Heart left ventricle (tissue), 13 donors: ENCODE measurements at regions not wholly inside any gene's neighbourhood (a gene's known extent, or its start where the extent isn't known, plus 50 kb on each side); places are given as distances from the start of the nearest gene placed in this dataset.

ENCODE experiments used
- POLR2A ChIP-seq, 2 donors: fragments of 450-650 bp; IDR thresholded peaks; one replicate each; pipeline ENCODE4 v1.6.1; 2017; ENCODE audit warnings: antibody characterized with exemption in 2 of 2, mild to moderate bottlenecking in 2 of 2, moderate library complexity in 2 of 2
- TF ChIP-seq, protein P1 (sequence below), 12 donors: fragments of 200-600 bp; sonication (generic) in 4 of 12; IDR thresholded peaks; one replicate each; pipeline versions ENCODE4 v1.5.0 to v1.8.0; 2018 to 2022; ENCODE audit warnings: antibody characterized with exemption in 12 of 12, mild to moderate bottlenecking in 5 of 12
- donor health status: ischemic (EF 13 %, LVEDD 7.1; RV severe dilation, severe dysfunction).
- donor health status: DM: no; HTN: yes; CAD: no.
- donor health status: DM: no; HTN: no; CAD: no.
- donor health status: ischemic (EF 25% LVEDD 6.9; RV normal size, moderate dysfunction).
- donor health status: ischemic (EF 25% LVEDD 5.7; RV mildly dilated, moderate dysfunction).
- donor health status: ischemic (EF 35%, LVEDD 5.7; RV mildly dilated, moderate dysfunction).
- donor health status: nonischemic (EF 11% LVEDD 7.7; RV severe dilation, severe dysfunction).
- donor health status: DM: yes; HTN: yes; CAD: no.
- donor health status: PGD.
- donor health status: ischemic (EF 29% LVEDD 5.4; RV normal size, mild dysfunction).
- donor health status: nonischemic (EF 23%, LVEDD 6.1; RV moderate dilation, normal function).

DNA sequence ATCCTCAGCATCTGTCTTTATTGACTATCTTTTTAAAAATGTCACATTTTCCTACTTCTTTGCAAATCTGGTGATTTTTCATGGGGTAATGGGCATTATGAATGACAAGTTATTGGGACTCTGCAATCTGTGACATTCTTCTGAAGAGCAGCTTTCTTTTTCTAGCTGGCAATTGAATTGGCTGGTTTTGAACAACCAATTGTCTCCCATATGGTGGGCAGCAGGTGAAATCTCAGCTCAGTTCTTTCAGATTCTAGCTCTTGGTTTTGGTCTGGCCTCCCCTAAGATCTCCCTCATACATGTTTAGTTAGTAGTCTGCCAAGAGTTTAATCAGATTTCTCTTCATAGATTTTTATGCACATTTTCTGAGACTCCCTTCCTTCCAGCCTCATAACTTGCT is 107.9 kb upstream of the EPB41L3 start:
- TF ChIP-seq, protein P1, sequence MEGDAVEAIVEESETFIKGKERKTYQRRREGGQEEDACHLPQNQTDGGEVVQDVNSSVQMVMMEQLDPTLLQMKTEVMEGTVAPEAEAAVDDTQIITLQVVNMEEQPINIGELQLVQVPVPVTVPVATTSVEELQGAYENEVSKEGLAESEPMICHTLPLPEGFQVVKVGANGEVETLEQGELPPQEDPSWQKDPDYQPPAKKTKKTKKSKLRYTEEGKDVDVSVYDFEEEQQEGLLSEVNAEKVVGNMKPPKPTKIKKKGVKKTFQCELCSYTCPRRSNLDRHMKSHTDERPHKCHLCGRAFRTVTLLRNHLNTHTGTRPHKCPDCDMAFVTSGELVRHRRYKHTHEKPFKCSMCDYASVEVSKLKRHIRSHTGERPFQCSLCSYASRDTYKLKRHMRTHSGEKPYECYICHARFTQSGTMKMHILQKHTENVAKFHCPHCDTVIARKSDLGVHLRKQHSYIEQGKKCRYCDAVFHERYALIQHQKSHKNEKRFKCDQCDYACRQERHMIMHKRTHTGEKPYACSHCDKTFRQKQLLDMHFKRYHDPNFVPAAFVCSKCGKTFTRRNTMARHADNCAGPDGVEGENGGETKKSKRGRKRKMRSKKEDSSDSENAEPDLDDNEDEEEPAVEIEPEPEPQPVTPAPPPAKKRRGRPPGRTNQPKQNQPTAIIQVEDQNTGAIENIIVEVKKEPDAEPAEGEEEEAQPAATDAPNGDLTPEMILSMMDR (IDR thresholded peaks at IDR 0.05) = no peak
- no peak for TF ChIP-seq POLR2A (IDR thresholded peaks at IDR 0.05)
